ENCODE measurements at regions not wholly inside any gene's neighbourhood (a gene's known extent, or its start where the extent isn't known, plus 50 kb on each side); places are given as distances from the start of the nearest gene placed in this dataset.
"Not testable (repeated sequence)": the region's sequence is repeated elsewhere in the genome, so short reads cannot be mapped to it uniquely, and the experiment has no call there.

GRCh38 chr5:82748688-82749460 lies 328.3 kb downstream of the TMEM167A start:
- no peak for DNase-seq

DNA sequence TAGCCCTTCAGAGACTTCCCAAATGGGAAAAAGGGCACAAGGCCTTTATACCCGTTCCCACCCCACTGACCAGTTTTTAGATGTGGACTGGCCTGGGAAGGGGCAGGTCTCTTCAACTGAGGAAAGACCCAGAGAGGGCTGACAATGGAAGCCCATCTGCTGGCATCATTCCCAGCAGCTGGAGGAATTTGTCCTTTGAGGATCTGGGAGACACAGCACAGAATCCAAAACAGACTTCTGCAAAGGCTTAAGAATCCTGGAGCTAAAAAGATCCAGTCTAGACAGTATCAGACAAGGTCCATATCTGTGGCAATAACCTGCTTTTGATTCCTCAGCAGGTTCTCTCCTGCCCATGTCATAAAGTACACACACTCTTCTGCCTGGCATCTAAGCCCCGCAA lies 329.2 kb downstream of the TMEM167A start:
- DNase-seq: no peak

DNA sequence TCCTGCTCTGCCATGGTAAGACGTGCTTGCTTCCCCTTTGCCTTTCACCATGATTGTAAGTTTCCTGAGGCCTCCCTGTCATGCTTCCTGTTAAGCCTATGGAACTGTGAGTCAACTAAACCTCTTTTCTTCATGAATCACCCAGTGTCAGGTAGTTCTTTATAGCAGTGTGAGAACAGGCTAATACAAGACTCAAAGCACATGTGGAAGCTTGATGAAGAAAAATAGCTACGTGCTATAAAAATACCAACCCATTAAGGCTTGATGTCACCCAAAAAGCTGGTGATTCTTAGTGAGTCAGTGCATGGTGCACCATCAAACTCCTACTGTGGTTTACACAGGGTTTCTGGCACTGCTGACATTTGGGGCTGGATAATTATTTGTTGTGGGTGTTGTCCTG lies 332.2 kb downstream of the TMEM167A start:
- DNase-seq: no peak

DNA sequence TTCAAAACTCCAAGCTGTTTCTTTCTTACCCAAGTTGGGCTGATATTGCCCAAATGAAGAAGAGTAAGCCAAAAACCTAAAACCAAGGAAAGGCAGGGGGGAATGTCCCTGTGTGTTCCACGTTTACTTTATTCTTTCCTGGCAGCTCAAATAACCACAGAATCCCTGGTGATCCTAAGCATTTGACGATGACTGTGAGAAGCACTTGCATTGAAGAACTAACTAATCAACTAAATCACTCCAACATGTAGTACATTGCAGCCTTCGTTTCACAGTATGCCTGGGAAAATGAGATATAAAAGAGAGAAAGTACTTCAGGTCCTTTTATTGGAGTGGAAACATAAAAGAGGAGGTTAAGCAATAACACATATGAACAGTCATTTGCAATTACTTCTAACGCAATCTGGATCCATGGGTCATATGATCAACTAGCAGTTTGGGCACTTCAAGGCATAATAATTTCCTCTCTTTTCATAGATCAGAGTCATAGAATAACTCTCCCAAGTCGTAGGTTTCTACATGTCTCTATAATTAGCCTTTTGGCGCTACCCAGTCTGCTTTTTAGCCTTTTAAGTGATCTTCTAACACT lies 338.4 kb downstream of the TMEM167A start:
- no peak for DNase-seq

DNA sequence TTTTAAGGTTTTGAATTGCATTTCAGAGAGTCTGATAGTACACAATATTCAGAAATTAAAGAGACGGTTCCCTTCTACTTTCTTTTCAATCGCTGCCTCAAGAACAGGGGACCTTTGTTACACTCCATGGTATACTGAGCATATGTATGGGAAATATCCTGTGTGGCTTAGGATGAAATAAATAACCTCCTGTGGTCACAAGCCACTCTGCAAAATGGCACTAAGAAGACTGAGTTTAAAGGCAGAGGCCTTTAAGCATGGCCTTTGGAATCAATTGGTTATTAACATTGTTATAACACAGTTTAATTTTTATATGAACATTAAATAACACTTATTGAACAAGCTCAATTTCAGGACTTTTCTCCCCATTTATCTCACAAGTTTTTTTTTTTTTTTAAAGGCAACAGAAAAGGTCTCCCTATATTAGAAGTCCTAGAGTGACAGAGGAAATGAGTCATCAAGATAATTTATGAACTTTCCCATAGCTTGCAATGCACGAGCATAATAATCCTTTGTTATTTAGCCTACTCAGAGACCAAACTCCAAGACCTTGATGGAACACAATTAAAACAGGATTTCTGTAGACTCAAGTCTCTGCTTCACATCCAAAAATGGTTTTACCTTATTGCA lies 341.9 kb downstream of the TMEM167A start:
- DNase-seq: no peak

- no peak for DNase-seq
Measured at GRCh38 chr5:82734347-82734746, 342.8 kb downstream of the TMEM167A start.

- DNase-seq: no peak
Measured at GRCh38 chr5:82730913-82731312, 346.3 kb downstream of the TMEM167A start.

DNA sequence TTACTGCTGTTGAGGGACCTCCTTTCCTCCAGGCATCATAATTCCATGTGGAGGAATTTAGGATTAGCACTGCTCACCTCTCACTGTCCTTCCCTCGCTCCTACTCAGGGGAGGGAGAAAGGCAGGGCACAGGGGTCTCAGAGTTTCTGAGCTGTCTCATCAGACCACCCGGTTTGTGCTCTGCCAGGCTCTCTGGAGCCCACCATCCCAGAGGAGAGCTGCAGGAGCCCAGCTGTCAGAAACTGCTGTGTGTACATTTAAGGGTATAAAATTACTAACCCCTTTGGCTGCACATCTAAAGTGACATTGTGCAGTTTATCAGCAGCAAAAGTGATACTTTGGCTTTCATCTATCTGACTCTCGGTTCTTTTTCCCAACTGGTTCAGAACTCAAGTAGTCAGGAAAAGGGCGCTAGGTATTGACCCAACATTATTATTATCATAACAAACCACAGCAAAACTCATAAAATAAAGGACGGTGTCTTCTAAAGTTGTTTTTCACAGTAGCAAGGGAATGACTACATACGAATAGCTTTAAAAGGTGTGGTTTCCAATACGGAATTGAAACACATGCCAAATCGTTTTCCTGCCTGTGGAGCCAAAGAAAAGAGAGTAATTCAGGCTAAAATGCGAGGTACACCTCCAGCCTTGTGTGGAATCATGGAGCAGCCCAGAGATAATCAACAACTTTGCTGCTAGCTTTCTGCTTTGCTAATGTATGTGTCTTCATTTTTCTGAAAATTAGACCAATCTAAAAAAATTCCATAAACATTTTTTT lies 348.1 kb downstream of the TMEM167A start:
- DNase-seq: no peak

- DNase-seq: no peak
Measured at GRCh38 chr5:82723168-82723567, 354.0 kb downstream of the TMEM167A start.

DNA sequence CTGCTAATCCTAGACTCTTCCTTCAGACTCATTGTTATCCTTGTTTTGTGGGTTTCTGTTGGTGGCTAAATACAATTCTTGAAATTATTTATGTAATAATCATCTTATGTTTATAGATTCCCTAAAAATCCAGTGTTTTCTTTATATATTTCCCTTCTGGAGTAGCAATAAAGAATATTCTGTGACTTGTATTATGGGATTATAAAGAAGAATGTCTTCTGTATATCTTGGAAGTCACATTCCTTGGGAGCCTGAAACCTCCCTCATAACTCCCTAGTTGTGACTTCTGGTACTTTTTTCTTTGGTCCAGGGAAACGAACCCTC lies 356.1 kb downstream of the TMEM167A start:
- no peak for DNase-seq

GRCh38 chr5:82720213-82721086 lies 356.7 kb downstream of the TMEM167A start:
- DNase-seq: no peak

DNA sequence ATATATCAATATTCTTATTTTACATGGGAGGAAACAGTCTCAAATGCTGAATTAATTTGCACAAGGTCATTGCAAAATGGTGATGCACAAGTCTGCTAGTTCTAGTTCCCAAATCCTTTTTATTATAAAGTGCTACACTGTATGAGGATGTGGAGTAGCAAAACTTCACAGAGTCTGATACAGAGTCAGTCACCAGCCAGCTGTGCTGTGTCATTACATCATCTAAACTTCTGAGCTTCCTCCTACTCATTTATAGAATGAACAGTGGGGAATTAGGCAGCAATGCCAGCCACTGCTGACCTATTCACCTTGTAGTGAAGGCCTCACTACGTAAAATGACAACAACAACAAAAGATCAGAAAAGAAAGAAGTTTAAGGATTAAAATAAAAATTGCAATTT lies 357.8 kb downstream of the TMEM167A start:
- no peak for DNase-seq

- DNase-seq: no peak
Measured at GRCh38 chr5:82717738-82718137, 359.5 kb downstream of the TMEM167A start.

DNA sequence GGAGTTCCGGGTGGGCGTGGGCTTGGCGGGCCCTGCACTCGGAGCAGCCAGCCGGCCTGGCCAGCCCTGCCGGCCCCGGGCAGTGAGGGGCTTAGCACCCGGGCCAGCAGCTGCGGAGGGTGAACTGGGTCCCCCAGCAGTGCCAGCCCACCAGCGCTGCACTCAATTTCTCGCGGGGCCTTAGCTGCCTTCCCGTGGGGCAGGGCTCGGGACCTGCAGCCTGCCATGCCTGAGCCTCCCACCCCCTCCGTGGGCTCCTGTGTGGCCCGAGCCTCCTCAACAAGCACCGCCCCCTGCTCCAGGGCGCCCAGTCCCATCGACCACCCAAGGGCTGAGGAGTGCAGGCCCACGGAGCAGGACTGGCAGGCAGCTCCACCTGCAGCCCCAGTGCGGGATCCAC lies 362.5 kb downstream of the TMEM167A start:
- DNase-seq: not testable (repeated sequence)

GRCh38 chr5:82713811-82714210 lies 363.4 kb downstream of the TMEM167A start:
- no peak for DNase-seq

DNA sequence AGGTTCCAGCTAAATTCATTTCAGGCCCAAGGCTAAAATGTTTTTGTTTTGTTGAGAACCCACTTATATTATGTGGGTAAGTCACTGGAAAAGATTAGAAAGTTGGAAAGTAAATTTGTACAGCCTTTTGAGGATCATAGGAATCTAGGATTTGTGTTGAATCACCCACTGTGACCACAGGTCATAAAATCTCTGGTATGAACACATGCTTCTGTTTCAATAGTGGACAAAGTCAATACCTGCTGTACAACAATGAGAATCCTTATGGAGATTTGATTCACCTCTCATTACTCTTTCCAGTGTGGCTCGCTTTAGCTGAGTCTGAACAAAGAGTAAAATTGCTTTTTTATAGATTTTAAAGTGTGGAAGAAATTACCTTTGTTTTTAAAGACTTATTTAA lies 369.5 kb downstream of the TMEM167A start:
- DNase-seq: no peak

DNA sequence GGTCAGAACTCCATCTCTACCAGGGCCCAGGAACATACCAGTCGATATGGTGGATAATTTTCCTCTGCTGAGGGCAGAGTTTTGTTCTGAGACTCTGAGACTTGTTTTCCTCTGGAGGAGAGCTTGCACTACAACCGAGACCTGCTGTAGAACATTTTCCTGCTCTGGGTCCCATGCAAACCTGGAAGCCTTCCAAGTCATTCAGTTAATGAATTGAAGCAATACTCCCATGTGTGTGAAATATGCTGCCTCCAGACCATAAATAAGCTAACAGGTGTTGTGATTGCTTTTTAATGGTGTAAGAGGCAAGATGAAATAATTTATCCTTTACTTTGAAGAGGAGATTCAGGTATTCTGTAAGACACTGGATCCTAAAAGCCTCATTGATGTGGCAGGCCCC lies 372.8 kb downstream of the TMEM167A start:
- no peak for DNase-seq

- no peak for DNase-seq
Measured at GRCh38 chr5:82702046-82702445, 375.1 kb downstream of the TMEM167A start.

DNA sequence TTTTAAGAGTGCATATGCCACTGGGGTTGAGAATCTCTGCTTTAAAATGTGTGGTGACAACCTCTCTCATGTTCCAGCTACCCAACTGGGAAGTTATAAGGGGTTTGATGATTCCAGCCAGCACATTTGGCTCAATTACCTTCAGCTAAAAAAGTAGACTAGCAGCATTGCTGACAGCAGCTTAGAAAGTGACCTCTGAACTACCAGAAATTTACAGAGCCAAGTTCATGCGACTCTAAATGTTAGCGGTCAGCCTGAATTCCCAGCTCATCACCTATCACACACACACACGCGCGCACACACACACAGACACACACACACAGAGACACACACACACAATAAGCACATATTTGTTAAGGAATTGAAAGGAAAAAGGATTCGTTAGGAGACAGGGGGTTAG lies 377.5 kb downstream of the TMEM167A start:
- DNase-seq: no peak

DNA sequence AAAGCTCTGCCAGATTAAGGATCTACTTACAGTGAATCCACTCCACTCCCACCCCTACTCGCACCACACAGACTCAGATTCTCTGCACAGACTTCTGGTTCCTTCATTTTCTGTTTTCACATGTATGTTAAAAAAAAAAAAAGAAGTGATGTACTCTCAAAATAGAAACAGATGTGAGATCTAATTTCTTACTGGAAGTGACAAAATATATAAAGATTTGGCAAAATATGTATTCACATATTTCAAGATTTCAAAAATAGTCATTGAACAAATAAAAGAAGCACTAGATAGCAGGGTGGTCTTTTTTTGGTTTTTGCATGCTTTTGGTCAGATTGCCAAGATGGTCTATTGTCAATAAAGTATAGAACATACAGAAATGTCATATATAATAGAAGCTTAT lies 379.2 kb downstream of the TMEM167A start:
- DNase-seq: no peak

GRCh38 chr5:82694711-82695285 lies 382.4 kb downstream of the TMEM167A start:
- DNase-seq: no peak

DNA sequence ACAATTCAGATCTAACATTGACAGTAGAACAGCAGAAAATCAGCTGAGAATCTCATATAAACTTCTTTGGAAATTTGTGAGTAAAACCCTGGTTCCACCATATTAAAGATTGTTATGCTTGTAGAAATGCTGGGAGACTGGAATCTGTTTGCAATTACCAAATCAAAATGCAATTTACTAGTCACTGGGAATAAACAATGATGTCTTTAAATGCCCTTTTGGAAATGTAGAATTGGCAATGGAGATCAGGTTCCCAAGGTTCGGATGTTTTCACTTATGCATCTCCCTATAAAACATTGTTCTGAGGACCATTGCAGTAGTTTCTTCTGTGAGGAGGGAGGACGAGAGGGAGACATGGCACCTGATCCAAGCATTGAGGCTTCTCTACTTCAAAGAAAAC lies 384.4 kb downstream of the TMEM167A start:
- no peak for DNase-seq

Data from CD4-positive, alpha-beta T cell treated with Interleukin-6 for 4 hours (primary cell).